Esophagus (tissue), 2 donors: ENCODE measurements at regions not wholly inside any gene's neighbourhood (a gene's known extent, or its start where the extent isn't known, plus 50 kb on each side); places are given as distances from the start of the nearest gene placed in this dataset.
"Not testable (repeated sequence)": the region's sequence is repeated elsewhere in the genome, so short reads cannot be mapped to it uniquely, and the experiment has no call there.

Experiments
- H3K27ac ChIP-seq, 2 donors: one replicate each; pipeline ENCODE4 v1.5.1; 2013; ENCODE audit warnings: low read depth in 2 of 2, mild to moderate bottlenecking in 2 of 2, inconsistent platforms in 1 of 2, low read length in 1 of 2, moderate library complexity in 1 of 2
- H3K27me3 ChIP-seq, 2 donors: one replicate each; pipeline ENCODE4 v1.6.1; 2013; ENCODE audit warnings: low read length in 2 of 2, control low read depth in 1 of 2, mild to moderate bottlenecking in 1 of 2; ENCODE audit not compliant: insufficient read depth in 2 of 2, control insufficient read depth in 1 of 2
- H3K36me3 ChIP-seq, 2 donors: one replicate each; pipeline ENCODE4 v1.6.1; 2013; ENCODE audit warnings: low read length in 1 of 2; ENCODE audit not compliant: control insufficient read depth in 2 of 2, insufficient read depth in 2 of 2
- H3K4me1 ChIP-seq, 2 donors: one replicate each; pipeline ENCODE4 v1.6.1; 2013; ENCODE audit warnings: low read length in 1 of 2; ENCODE audit not compliant: control insufficient read depth in 2 of 2, insufficient read depth in 2 of 2
- H3K4me3 ChIP-seq, 2 donors: one replicate each; pipeline ENCODE4 v1.5.1; 2013; ENCODE audit warnings: low read length in 2 of 2, mild to moderate bottlenecking in 2 of 2, low read depth in 1 of 2, moderate library complexity in 1 of 2
- H3K9me3 ChIP-seq, 2 donors: one replicate each; pipeline ENCODE4 v1.6.1; 2013; ENCODE audit warnings: mild to moderate bottlenecking in 2 of 2, low read depth in 1 of 2, low read length in 1 of 2, moderate library complexity in 1 of 2; ENCODE audit not compliant: control insufficient read depth in 2 of 2, insufficient read depth in 1 of 2
- WGBS, 2 donors: extraction: QIAGEN DNeasy Blood & Tissue Kit; methylation state at CpG; one replicate each; pipeline ENCODE4 v1.1.7; 2013; 5-methylcytosine and 5-hydroxymethylcytosine counted together
- donor health status: healthy with polysubstance abuse.
- donor health status: Bipolar disorder and iron deficiency.

- H3K4me3 ChIP-seq, H3K27ac ChIP-seq, H3K36me3 ChIP-seq, H3K27me3 ChIP-seq, H3K9me3 ChIP-seq, H3K4me1 ChIP-seq: not testable (repeated sequence)
- WGBS, 2 donors, result 88% methylated on average over 16 of the region's 33 CpGs; no CpG with 5 or more reads in 1 of the 2 donors
These were observed 75.9 kb downstream of the OR4F16 start for GRCh38 chr1:610538-610937.

GRCh38 chr1:609161-609560 is 77.3 kb downstream of the OR4F16 start:
- H3K27ac ChIP-seq, H3K4me1 ChIP-seq, H3K9me3 ChIP-seq, H3K36me3 ChIP-seq, H3K27me3 ChIP-seq, H3K4me3 ChIP-seq: not testable (repeated sequence)
- 85 to 100% methylated on average over 5 to 9 of the region's 24 CpGs for WGBS, 2 donors

- not testable (repeated sequence) for H3K36me3 ChIP-seq, H3K4me3 ChIP-seq, H3K27me3 ChIP-seq, H3K9me3 ChIP-seq, H3K4me1 ChIP-seq
- WGBS, 2 donors, result 43 to 55% methylated on average over 18 to 22 of the region's 27 CpGs
- peak overlapping the region in 1 of 2 donors; percentile 68 for H3K27ac ChIP-seq
These were observed 81.2 kb downstream of the OR4F16 start for GRCh38 chr1:605279-605678.

GRCh38 chr1:588211-588610 is 98.2 kb downstream of the OR4F16 start:
- H3K4me1 ChIP-seq, H3K27ac ChIP-seq, H3K27me3 ChIP-seq, H3K9me3 ChIP-seq, H3K4me3 ChIP-seq, H3K36me3 ChIP-seq: not testable (repeated sequence)
- WGBS, 2 donors, result 70 to 73% methylated on average over 6 of the region's 8 CpGs

- not testable (repeated sequence) for H3K4me1 ChIP-seq, H3K36me3 ChIP-seq, H3K9me3 ChIP-seq, H3K4me3 ChIP-seq, H3K27ac ChIP-seq, H3K27me3 ChIP-seq
- WGBS, 2 donors, result 0 to 8% methylated on average over 6 of the region's 7 CpGs
These were observed 100.5 kb downstream of the OR4F16 start for GRCh38 chr1:585992-586391.
